WTC11 (cell line): ENCODE measurements at regions not wholly inside any gene's neighbourhood (a gene's known extent, or its start where the extent isn't known, plus 50 kb on each side); places are given as distances from the start of the nearest gene placed in this dataset.
"Not testable (repeated sequence)": the region's sequence is repeated elsewhere in the genome, so short reads cannot be mapped to it uniquely, and the experiment has no call there.

ENCODE experiments used
- ATAC-seq: fragments of 200-7000 bp; cut with Tn5 transposase; 2 replicates; pipeline ENCODE4 v1.10.0; 2021; ENCODE audit warnings: mild to moderate bottlenecking, moderate library complexity
- CTCF ChIA-PET: fragments of 300-600 bp; sonication (Branson Sonifier 250); formaldehyde crosslinking; loops from one replicate; lab custom pipeline; 2021; ENCODE audit warnings: antibody characterized with exemption; lab: Charles Lee
- POLR2A ChIA-PET: fragments of 350-600 bp; sonication (Branson Sonifier 250); formaldehyde crosslinking; loops from one replicate; lab custom pipeline; 2021; ENCODE audit warnings: antibody characterized with exemption; lab: Charles Lee
- DNase-seq: peaks from one replicate; pipeline ENCODE4 v3.0.0; 2021; ENCODE audit warnings: low spot score
- H3K27ac Mint-ChIP-seq: 2 replicates; pipeline ENCODE4 v1.8.0; 2021; ENCODE audit warnings: mixed read lengths
- H3K27me3 Mint-ChIP-seq: 2 replicates; pipeline ENCODE4 v1.8.0; 2021; ENCODE audit warnings: low read depth, mild to moderate bottlenecking, moderate library complexity, mixed read lengths
- H3K36me3 Mint-ChIP-seq: 2 replicates; pipeline ENCODE4 v1.8.0; 2021; ENCODE audit warnings: mixed read lengths
- H3K4me1 Mint-ChIP-seq: 2 replicates; pipeline ENCODE4 v1.8.0; 2022; ENCODE audit warnings: mixed read lengths
- H3K4me3 Mint-ChIP-seq: 2 replicates; pipeline ENCODE4 v1.8.0; 2021; ENCODE audit warnings: mild to moderate bottlenecking, moderate library complexity, mixed read lengths
- H3K9me3 Mint-ChIP-seq: 2 replicates; pipeline ENCODE4 v1.8.0; 2021; ENCODE audit warnings: mixed read lengths
- ELF4 ChIP-seq: sonication (generic); formaldehyde crosslinking; IDR thresholded peaks from 2 replicates; pipeline ENCODE4 v1.8.1; 2022; ENCODE audit warnings: low read depth, mild to moderate bottlenecking, moderate library complexity, missing genetic modification reagents
- EMX1 ChIP-seq: fragments of 250-450 bp; sonication (Bioruptor Pico); IDR thresholded peaks from 2 replicates; pipeline ENCODE4 v1.8.0; 2021; ENCODE audit warnings: mild to moderate bottlenecking
- FOXP1 ChIP-seq: sonication (generic); formaldehyde crosslinking; IDR thresholded peaks from 2 replicates; pipeline ENCODE4 v1.8.0; 2022; ENCODE audit warnings: missing genetic modification reagents, mild to moderate bottlenecking, moderate library complexity, borderline replicate concordance
- FOXP4 ChIP-seq: sonication (generic); formaldehyde crosslinking; IDR thresholded peaks from 2 replicates; pipeline ENCODE4 v1.8.0; 2022; ENCODE audit warnings: mild to moderate bottlenecking, missing genetic modification reagents
- GTF2I ChIP-seq: fragments of 250-450 bp; sonication (Bioruptor Pico); conservative IDR thresholded peaks from 2 replicates; pipeline ENCODE4 v1.4.0; 2021; ENCODE audit warnings: mild to moderate bottlenecking
- NFATC4 ChIP-seq: fragments of 250-450 bp; sonication (Bioruptor Pico); IDR thresholded peaks from 2 replicates; pipeline ENCODE4 v1.9.0; 2021; ENCODE audit warnings: mild to moderate bottlenecking
- NR3C1 ChIP-seq: sonication (generic); formaldehyde crosslinking; conservative IDR thresholded peaks from 2 replicates; pipeline ENCODE4 v1.8.1; 2023; ENCODE audit warnings: low read depth, mild to moderate bottlenecking, missing genetic modification reagents
- PRRX2 ChIP-seq: fragments of 250-450 bp; sonication (Bioruptor Pico); IDR thresholded peaks from 2 replicates; pipeline ENCODE4 v1.8.0; 2021; ENCODE audit warnings: mild to moderate bottlenecking
- RORB ChIP-seq: fragments of 250-450 bp; sonication (Bioruptor Pico); IDR thresholded peaks from 2 replicates; pipeline ENCODE4 v1.9.0; 2021; ENCODE audit warnings: mild to moderate bottlenecking
- SP1 ChIP-seq: sonication (generic); formaldehyde crosslinking; conservative IDR thresholded peaks from 2 replicates; pipeline ENCODE4 v1.8.1; 2022; ENCODE audit warnings: missing genetic modification reagents
- TEAD1 ChIP-seq: sonication (generic); formaldehyde crosslinking; IDR thresholded peaks from 2 replicates; pipeline ENCODE4 v1.8.0; 2022; ENCODE audit warnings: mild to moderate bottlenecking, missing genetic modification reagents
- USF2 ChIP-seq: sonication (generic); formaldehyde crosslinking; IDR thresholded peaks from 2 replicates; pipeline ENCODE4 v1.8.1; 2023; ENCODE audit warnings: mild to moderate bottlenecking, missing genetic modification reagents, moderate library complexity
- ZBTB21 ChIP-seq: sonication (generic); formaldehyde crosslinking; IDR thresholded peaks from 2 replicates; pipeline ENCODE4 v1.8.1; 2023; ENCODE audit warnings: mild to moderate bottlenecking, missing genetic modification reagents, borderline replicate concordance
- ZNF263 ChIP-seq: sonication (generic); formaldehyde crosslinking; IDR thresholded peaks from 2 replicates; pipeline ENCODE4 v1.8.1; 2022; ENCODE audit warnings: low read depth, mild to moderate bottlenecking, moderate library complexity, missing genetic modification reagents
- ZNF317 ChIP-seq: sonication (generic); formaldehyde crosslinking; IDR thresholded peaks from 2 replicates; pipeline ENCODE4 v1.8.1; 2023; ENCODE audit warnings: low read depth, mild to moderate bottlenecking, moderate library complexity, missing genetic modification reagents, borderline replicate concordance
- ZNF396 ChIP-seq: fragments of 250-450 bp; sonication (Bioruptor Pico); IDR thresholded peaks from 2 replicates; pipeline ENCODE4 v1.8.0; 2021; ENCODE audit warnings: mild to moderate bottlenecking, moderate library complexity, borderline replicate concordance
- ZNF512 ChIP-seq: sonication (generic); formaldehyde crosslinking; IDR thresholded peaks from 2 replicates; pipeline ENCODE4 v1.8.1; 2022; ENCODE audit warnings: missing genetic modification reagents, borderline replicate concordance
- ZNF671 ChIP-seq: fragments of 250-450 bp; sonication (Bioruptor Pico); IDR thresholded peaks from 2 replicates; pipeline ENCODE4 v1.8.0; 2021; ENCODE audit warnings: mild to moderate bottlenecking
- TF ChIP-seq, protein P1 (sequence below): sonication (generic); formaldehyde crosslinking; IDR thresholded peaks from 2 replicates; pipeline ENCODE4 v1.8.0; 2022; ENCODE audit warnings: mild to moderate bottlenecking, missing genetic modification reagents
- TF ChIP-seq, protein P2 (sequence below): fragments of 250-450 bp; sonication (Bioruptor Pico); IDR thresholded peaks from 2 replicates; pipeline ENCODE4 v1.9.0; 2021; ENCODE audit warnings: mild to moderate bottlenecking
- TF ChIP-seq, protein P3 (sequence below): sonication (generic); formaldehyde crosslinking; IDR thresholded peaks from 2 replicates; pipeline ENCODE4 v1.8.1; 2022; ENCODE audit warnings: mild to moderate bottlenecking, moderate library complexity, missing genetic modification reagents

- TF ChIP-seq, protein P1, sequence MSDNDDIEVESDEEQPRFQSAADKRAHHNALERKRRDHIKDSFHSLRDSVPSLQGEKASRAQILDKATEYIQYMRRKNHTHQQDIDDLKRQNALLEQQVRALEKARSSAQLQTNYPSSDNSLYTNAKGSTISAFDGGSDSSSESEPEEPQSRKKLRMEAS: no peak
- TF ChIP-seq, protein P2, sequence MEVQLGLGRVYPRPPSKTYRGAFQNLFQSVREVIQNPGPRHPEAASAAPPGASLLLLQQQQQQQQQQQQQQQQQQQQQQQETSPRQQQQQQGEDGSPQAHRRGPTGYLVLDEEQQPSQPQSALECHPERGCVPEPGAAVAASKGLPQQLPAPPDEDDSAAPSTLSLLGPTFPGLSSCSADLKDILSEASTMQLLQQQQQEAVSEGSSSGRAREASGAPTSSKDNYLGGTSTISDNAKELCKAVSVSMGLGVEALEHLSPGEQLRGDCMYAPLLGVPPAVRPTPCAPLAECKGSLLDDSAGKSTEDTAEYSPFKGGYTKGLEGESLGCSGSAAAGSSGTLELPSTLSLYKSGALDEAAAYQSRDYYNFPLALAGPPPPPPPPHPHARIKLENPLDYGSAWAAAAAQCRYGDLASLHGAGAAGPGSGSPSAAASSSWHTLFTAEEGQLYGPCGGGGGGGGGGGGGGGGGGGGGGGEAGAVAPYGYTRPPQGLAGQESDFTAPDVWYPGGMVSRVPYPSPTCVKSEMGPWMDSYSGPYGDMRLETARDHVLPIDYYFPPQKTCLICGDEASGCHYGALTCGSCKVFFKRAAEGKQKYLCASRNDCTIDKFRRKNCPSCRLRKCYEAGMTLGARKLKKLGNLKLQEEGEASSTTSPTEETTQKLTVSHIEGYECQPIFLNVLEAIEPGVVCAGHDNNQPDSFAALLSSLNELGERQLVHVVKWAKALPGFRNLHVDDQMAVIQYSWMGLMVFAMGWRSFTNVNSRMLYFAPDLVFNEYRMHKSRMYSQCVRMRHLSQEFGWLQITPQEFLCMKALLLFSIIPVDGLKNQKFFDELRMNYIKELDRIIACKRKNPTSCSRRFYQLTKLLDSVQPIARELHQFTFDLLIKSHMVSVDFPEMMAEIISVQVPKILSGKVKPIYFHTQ (CRISPR knock-in tag): no peak
- TF ChIP-seq ZBTB21 (CRISPR knock-in tag): no peak
These were observed 111.4 kb downstream of the MAD2L1 start (continued) for GRCh38 chr4:119955256-119955655.

GRCh38 chr4:119954487-119954886 is 112.2 kb downstream of the MAD2L1 start:
- DNase-seq, H3K27me3 Mint-ChIP-seq, ATAC-seq, H3K27ac Mint-ChIP-seq: not testable (repeated sequence)
- ChIA-PET POLR2A (interaction anchor here (0.6 kb wide), 1 partner anchor 68 kb away, joined by 3 read pairs; no protein-coding TSS in a partner anchor), CTCF (interaction anchor here (0.6 kb wide), 1 partner anchor 1057 kb away, joined by 3 read pairs; no protein-coding TSS in a partner anchor)
- H3K4me1 Mint-ChIP-seq: peaks cover 16% of the 10 kb centered on the region
- H3K9me3 Mint-ChIP-seq: peaks cover 11% of the 10 kb centered on the region
- H3K36me3 Mint-ChIP-seq: peaks cover 12% of the 10 kb centered on the region; the same call in 1 of the 2 replicates
- H3K4me3 Mint-ChIP-seq: peak overlapping the region; percentile 53

DNA sequence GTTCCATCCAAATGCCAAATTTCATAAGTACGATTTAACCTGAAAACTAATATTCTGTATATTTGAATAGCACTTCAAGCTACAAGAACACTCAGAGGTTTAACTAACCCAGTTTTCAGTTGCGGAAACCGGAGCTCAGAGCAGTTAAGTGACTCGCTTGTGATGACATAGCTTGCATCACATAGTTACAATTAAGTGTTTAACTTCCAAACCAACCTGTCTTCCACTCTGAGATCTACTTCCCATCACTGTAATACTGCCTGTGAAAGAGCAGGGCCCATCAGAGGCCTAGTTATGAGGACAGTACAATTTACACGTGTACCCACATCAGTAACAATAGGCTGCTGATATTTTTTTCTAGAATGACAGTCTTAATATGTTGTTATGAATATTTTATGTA is 120.3 kb downstream of the MAD2L1 start:
- no peak for TF ChIP-seq ZNF671
- TF ChIP-seq ZNF317 (CRISPR knock-in tag): no peak
- TF ChIP-seq PRRX2 (CRISPR knock-in tag): no peak
- TF ChIP-seq ZBTB21 (CRISPR knock-in tag): no peak
- no peak for TF ChIP-seq ZNF396 (CRISPR knock-in tag)
- no peak for TF ChIP-seq NR3C1
- TF ChIP-seq GTF2I: no peak
- no peak for TF ChIP-seq ELF4 (CRISPR knock-in tag)
- TF ChIP-seq TEAD1 (CRISPR knock-in tag): no peak
- TF ChIP-seq FOXP4 (CRISPR knock-in tag): no peak
- TF ChIP-seq RORB (CRISPR knock-in tag): no peak
- TF ChIP-seq SP1 (CRISPR knock-in tag): no peak
- TF ChIP-seq, protein P3, sequence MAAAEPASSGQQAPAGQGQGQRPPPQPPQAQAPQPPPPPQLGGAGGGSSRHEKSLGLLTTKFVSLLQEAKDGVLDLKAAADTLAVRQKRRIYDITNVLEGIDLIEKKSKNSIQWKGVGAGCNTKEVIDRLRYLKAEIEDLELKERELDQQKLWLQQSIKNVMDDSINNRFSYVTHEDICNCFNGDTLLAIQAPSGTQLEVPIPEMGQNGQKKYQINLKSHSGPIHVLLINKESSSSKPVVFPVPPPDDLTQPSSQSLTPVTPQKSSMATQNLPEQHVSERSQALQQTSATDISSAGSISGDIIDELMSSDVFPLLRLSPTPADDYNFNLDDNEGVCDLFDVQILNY: no peak
- TF ChIP-seq FOXP1 (CRISPR knock-in tag): no peak
- no peak for TF ChIP-seq NFATC4 (CRISPR knock-in tag)
- TF ChIP-seq ZNF512: no peak
- no peak for TF ChIP-seq USF2 (CRISPR knock-in tag)
- no peak for TF ChIP-seq ZNF263 (CRISPR knock-in tag)
- TF ChIP-seq, protein P2 (CRISPR knock-in tag): no peak
- TF ChIP-seq EMX1: no peak
- TF ChIP-seq, all 79 proteins: peak for 0
- Mint-ChIP-seq H3K36me3 (no peaks in the 10 kb centered on the region), H3K27ac (no peak overlapping the region), H3K4me3 (no peak overlapping the region), H3K4me1 (no peaks in the 10 kb centered on the region), H3K9me3 (no peaks in the 10 kb centered on the region), H3K27me3 (no peaks in the 10 kb centered on the region)
- DNase-seq: no peak
- POLR2A ChIA-PET: no interaction called here
- CTCF ChIA-PET: no interaction called here
- ATAC-seq: no peak
